ENCODE measurements at regions not wholly inside any gene's neighbourhood (a gene's known extent, or its start where the extent isn't known, plus 50 kb on each side); places are given as distances from the start of the nearest gene placed in this dataset.
A peak's percentile ranks its signal among the peaks of the same experiment; 100 is the strongest.

- Mint-ChIP-seq H3K4me1 (peaks cover 14% of the 10 kb centered on the region), H3K36me3 (ENCODE audit: low read depth) (peaks cover 2% of the 10 kb centered on the region), H3K27ac (peak overlapping the region; percentile 90), H3K27me3 (peaks cover 33% of the 10 kb centered on the region), H3K4me3 (no peak overlapping the region)
- no peaks in the 10 kb centered on the region for H3K9me3 ChIP-seq (ENCODE audit: control insufficient read depth, low read length, poor library complexity, severe bottlenecking)
- no peak for ATAC-seq
- no peak for DNase-seq
Observed at GRCh38 chr7:106426803-106427202, 142.0 kb upstream of the NAMPT start.

DNA sequence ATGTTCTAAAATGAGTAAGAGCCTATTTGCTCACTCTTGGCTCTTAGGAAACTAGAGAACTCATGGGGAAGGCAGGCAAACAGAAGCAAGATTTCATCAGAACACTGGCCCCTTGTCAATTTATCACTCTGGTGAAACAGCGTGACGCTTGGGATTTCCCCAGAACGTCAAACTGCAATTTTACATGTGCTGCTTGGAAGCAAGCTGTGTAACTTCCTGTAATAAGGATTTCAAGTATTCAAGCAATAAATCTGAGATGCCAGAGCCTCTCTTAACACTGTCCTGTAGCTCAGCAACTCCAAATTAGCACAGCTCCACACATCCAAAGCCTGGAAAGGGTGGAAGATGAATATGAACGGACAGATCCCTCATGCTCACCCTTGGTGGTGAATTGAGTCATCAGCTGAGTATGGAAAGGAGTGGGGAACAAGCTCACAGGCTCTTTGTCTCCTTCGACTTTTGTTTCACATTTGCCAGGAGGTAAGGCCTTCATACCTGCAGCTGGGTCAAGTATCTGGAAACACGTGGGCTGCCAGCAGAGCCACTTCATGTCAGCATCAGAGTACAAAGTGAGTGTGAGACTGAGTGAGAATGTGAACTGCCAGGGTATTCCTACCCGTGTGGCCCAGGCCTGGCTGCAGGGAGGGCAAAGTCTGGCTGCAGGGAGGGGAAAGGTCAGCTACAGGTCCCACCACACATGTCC lies 140.4 kb upstream of the NAMPT start:
- no peaks in the 10 kb centered on the region for H3K9me3 ChIP-seq (ENCODE audit: control insufficient read depth, low read length, poor library complexity, severe bottlenecking)
- H3K27me3 Mint-ChIP-seq, result peaks cover 27% of the 10 kb centered on the region
- H3K36me3 Mint-ChIP-seq (ENCODE audit: low read depth), result peaks cover 2% of the 10 kb centered on the region
- peaks cover 14% of the 10 kb centered on the region for H3K4me1 Mint-ChIP-seq
- H3K4me3 Mint-ChIP-seq, result peak overlapping the region; percentile 21
- peak overlapping the region; percentile 90 for H3K27ac Mint-ChIP-seq
- ATAC-seq (peak; percentile 88), DNase-seq (peak in 1 of 3 donors; percentile 15)

DNA sequence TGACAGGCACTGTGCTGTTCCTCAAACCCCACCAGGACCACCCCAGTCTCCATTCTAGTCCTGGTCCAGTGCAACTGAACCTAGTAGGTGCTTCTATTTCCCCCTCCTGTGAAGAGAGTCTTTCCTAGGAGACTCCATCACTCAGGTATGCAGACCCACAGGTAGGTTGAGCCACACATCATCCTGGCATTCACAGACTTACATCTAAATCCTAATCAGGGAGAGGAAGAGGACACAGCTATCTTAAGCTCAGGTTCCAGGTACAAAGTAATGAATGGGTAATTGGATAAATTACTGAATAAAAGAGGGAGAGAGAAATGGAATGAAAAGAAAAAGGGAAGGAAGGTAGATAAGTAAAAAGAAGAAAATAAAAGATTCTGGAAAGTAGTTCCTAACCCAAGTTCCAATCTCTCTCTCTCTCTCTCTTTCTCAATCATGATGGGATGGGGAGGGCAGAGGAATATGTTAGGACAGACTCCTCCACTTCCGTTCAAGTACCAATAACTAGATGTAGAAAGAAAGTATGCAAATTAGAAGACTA lies 139.8 kb upstream of the NAMPT start:
- peak overlapping the region; percentile 90 for H3K27ac Mint-ChIP-seq
- H3K27me3 Mint-ChIP-seq, result peaks cover 28% of the 10 kb centered on the region
- peak overlapping the region; percentile 76 for H3K4me3 Mint-ChIP-seq
- no peaks in the 10 kb centered on the region for H3K9me3 ChIP-seq (ENCODE audit: control insufficient read depth, low read length, poor library complexity, severe bottlenecking)
- DNase-seq, result no peak
- no peak for ATAC-seq
- peaks cover 14% of the 10 kb centered on the region for H3K4me1 Mint-ChIP-seq
- peaks cover 5% of the 10 kb centered on the region for H3K36me3 Mint-ChIP-seq (ENCODE audit: low read depth)

DNA sequence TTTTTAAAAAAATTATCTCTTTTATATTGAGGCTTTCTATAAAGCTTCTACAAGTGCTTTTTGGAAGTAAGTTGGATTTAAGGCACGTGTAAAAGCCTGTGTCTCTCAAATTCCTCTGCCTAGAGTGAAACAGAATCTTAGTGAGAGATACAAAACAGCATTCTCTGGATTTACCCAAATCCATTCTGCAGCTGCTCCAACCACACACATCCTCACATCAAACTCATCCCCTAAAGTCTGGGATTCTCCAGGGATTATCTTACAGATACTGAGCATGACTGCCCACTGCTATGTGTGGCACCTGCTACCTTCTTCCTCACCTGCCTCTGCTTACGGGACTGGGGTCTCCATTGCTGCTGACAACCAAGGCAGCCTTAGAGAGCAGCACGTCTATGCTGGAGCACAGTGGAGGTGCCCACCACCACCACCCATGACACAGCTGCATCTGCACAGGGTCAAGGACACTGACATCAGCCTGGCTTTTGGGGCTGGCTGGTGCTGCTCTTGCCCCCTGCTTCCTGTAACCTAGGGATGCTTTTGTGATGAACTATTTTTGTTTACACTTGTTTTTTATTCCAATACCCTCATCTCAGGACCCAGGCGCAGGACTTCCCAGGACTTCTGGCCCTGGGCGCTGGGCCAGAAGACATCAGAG lies 139.2 kb upstream of the NAMPT start:
- Mint-ChIP-seq H3K4me1 (peaks cover 14% of the 10 kb centered on the region), H3K36me3 (ENCODE audit: low read depth) (peaks cover 5% of the 10 kb centered on the region), H3K27me3 (peaks cover 32% of the 10 kb centered on the region), H3K27ac (peak overlapping the region; percentile 90), H3K4me3 (no peak overlapping the region)
- no peaks in the 10 kb centered on the region for H3K9me3 ChIP-seq (ENCODE audit: control insufficient read depth, low read length, poor library complexity, severe bottlenecking)
- DNase-seq, result no peak
- no peak for ATAC-seq

GRCh38 chr7:106423111-106423510 lies 138.3 kb upstream of the NAMPT start:
- Mint-ChIP-seq H3K36me3 (ENCODE audit: low read depth) (peaks cover 5% of the 10 kb centered on the region), H3K4me3 (no peak overlapping the region), H3K4me1 (peaks cover 14% of the 10 kb centered on the region), H3K27me3 (peaks cover 29% of the 10 kb centered on the region), H3K27ac (peak overlapping the region; percentile 90)
- DNase-seq, result no peak
- no peaks in the 10 kb centered on the region for H3K9me3 ChIP-seq (ENCODE audit: control insufficient read depth, low read length, poor library complexity, severe bottlenecking)
- no peak for ATAC-seq

GRCh38 chr7:106421181-106421762 lies 136.5 kb upstream of the NAMPT start:
- Mint-ChIP-seq H3K4me1 (peaks cover 13% of the 10 kb centered on the region), H3K36me3 (ENCODE audit: low read depth) (peaks cover 5% of the 10 kb centered on the region), H3K27ac (peak overlapping the region; percentile 39), H3K27me3 (peaks cover 26% of the 10 kb centered on the region), H3K4me3 (no peak overlapping the region)
- DNase-seq (no peak), ATAC-seq (no peak)
- no peaks in the 10 kb centered on the region for H3K9me3 ChIP-seq (ENCODE audit: control insufficient read depth, low read length, poor library complexity, severe bottlenecking)

DNA sequence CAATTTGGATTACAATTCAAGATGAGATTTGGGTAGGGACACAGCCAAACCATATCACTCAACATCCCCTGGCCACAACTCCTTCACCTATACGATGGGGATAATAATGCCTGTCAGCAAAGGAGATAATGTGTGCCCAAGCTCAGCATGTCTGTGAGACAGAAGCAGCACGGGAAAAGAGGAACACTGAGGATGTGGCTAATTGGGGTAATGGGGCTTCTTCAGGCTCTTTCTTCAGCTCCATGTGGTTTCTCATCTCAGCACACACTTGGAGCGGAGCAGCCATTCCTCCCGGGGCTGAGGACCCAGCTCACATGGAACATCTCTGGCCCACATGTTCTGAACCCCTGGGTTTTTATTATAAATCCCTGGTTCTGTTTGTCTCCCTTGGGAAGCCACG lies 136.0 kb upstream of the NAMPT start:
- no peak for ATAC-seq
- Mint-ChIP-seq H3K27me3 (peaks cover 26% of the 10 kb centered on the region), H3K4me3 (no peak overlapping the region), H3K4me1 (peaks cover 13% of the 10 kb centered on the region), H3K27ac (no peak overlapping the region), H3K36me3 (ENCODE audit: low read depth) (peaks cover 5% of the 10 kb centered on the region)
- no peaks in the 10 kb centered on the region for H3K9me3 ChIP-seq (ENCODE audit: control insufficient read depth, low read length, poor library complexity, severe bottlenecking)
- no peak for DNase-seq

DNA sequence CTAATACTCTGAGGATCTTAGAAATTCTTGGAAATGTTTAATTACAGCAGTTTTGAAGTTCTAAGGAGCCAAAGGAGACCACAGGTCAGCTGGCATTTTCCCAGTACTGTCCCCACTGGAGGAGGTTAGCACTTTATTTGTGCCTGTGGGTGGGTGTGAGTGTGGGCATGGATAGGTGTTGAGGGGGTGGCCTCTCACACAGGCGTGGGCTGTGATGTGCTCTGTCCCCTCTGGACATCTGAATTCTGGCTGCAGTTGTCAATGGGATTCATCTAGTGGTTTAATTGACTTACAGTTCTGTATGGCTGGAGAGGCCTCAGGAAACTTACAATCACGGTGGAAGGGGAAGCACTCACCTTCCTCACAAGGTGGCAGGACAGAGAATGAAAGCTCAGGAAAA lies 135.4 kb upstream of the NAMPT start:
- peaks cover 5% of the 10 kb centered on the region for H3K36me3 Mint-ChIP-seq (ENCODE audit: low read depth)
- H3K27ac Mint-ChIP-seq, result no peak overlapping the region
- peaks cover 13% of the 10 kb centered on the region for H3K4me1 Mint-ChIP-seq
- ATAC-seq (no peak), DNase-seq (no peak)
- no peaks in the 10 kb centered on the region for H3K9me3 ChIP-seq (ENCODE audit: control insufficient read depth, low read length, poor library complexity, severe bottlenecking)
- peaks cover 26% of the 10 kb centered on the region for H3K27me3 Mint-ChIP-seq
- no peak overlapping the region for H3K4me3 Mint-ChIP-seq

GRCh38 chr7:106419455-106420182 lies 134.8 kb upstream of the NAMPT start:
- Mint-ChIP-seq H3K27me3 (peaks cover 26% of the 10 kb centered on the region), H3K27ac (no peak overlapping the region)
- ATAC-seq, result no peak

DNA sequence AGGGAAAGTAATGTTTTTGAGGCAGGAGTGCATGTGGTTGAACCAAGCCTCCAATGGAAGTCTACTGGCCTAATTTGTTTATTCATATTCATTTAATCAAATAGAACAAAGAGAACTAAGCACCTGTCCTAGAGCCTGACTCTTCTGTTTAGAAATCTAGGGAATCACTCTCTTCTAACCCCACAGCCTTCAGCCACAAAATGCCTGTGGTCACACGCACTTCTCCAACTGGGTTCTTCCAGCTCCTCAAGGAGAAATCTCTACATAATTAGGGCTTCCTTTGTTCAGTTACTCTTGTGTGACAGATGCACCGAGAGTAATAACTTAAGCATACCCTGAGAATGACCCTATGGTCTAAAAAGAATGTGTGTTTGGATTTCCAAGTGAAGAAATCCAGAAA lies 133.7 kb upstream of the NAMPT start:
- peaks cover 3% of the 10 kb centered on the region for H3K36me3 Mint-ChIP-seq (ENCODE audit: low read depth)
- ATAC-seq, result no peak
- no peaks in the 10 kb centered on the region for H3K9me3 ChIP-seq (ENCODE audit: control insufficient read depth, low read length, poor library complexity, severe bottlenecking)
- no peaks in the 10 kb centered on the region for H3K4me1 Mint-ChIP-seq
- no peak for DNase-seq
- no peak overlapping the region for H3K27ac Mint-ChIP-seq
- H3K27me3 Mint-ChIP-seq, result peaks cover 18% of the 10 kb centered on the region
- no peak overlapping the region for H3K4me3 Mint-ChIP-seq

More at GRCh38 chr7:106419455-106420182, 134.8 kb upstream of the NAMPT start:
- DNase-seq, result no peak
- Mint-ChIP-seq H3K4me1 (peaks cover 7% of the 10 kb centered on the region), H3K4me3 (no peak overlapping the region), H3K36me3 (ENCODE audit: low read depth) (peaks cover 5% of the 10 kb centered on the region)
- no peaks in the 10 kb centered on the region for H3K9me3 ChIP-seq (ENCODE audit: control insufficient read depth, low read length, poor library complexity, severe bottlenecking)

GRCh38 chr7:106418094-106418493 lies 133.3 kb upstream of the NAMPT start:
- no peak for DNase-seq
- H3K4me1 Mint-ChIP-seq, result no peaks in the 10 kb centered on the region
- no peak overlapping the region for H3K4me3 Mint-ChIP-seq
- H3K27ac Mint-ChIP-seq, result no peak overlapping the region
- no peaks in the 10 kb centered on the region for H3K9me3 ChIP-seq (ENCODE audit: control insufficient read depth, low read length, poor library complexity, severe bottlenecking)
- peaks cover 3% of the 10 kb centered on the region for H3K36me3 Mint-ChIP-seq (ENCODE audit: low read depth)
- peaks cover 18% of the 10 kb centered on the region for H3K27me3 Mint-ChIP-seq
- ATAC-seq, result no peak

DNA sequence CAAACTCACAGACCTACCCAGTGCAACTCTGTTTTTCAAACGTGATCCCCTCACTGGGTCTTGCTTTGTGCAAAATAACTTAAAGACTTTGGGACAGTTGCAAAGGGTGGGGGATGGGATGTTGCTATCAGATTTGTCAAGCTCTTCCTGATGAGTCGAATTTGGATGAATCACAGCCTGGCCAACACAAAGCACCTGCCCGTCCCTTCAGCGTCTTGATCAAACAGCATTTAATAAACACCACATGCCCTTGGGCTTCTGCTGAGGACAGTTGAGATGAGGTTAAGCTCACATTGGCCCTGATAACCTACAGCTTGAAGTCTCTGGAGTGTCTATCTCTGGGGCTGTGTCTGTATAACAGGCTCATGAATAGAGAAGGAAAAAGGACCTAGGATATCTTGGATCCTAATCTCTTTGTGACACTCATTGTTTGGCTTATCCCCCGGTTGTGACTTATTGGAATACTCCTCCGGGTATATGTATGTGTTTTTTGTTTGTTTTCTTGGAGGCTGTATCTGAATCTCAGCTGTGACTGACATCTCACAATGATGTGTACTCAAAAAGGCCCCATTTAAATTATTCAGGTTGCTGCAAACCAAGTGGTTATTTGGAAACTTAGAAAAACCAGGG lies 132.6 kb upstream of the NAMPT start:
- ATAC-seq (no peak), DNase-seq (no peak)
- H3K4me1 Mint-ChIP-seq, result no peaks in the 10 kb centered on the region
- H3K36me3 Mint-ChIP-seq (ENCODE audit: low read depth), result peaks cover 3% of the 10 kb centered on the region
- no peak overlapping the region for H3K4me3 Mint-ChIP-seq
- H3K27ac Mint-ChIP-seq, result no peak overlapping the region
- H3K9me3 ChIP-seq (ENCODE audit: control insufficient read depth, low read length, poor library complexity, severe bottlenecking), result no peaks in the 10 kb centered on the region
- H3K27me3 Mint-ChIP-seq, result peaks cover 18% of the 10 kb centered on the region

- peaks cover 20% of the 10 kb centered on the region for H3K27me3 Mint-ChIP-seq
- no peaks in the 10 kb centered on the region for H3K9me3 ChIP-seq (ENCODE audit: control insufficient read depth, low read length, poor library complexity, severe bottlenecking)
- DNase-seq (no peak), ATAC-seq (no peak)
- H3K36me3 Mint-ChIP-seq (ENCODE audit: low read depth), result peaks cover 5% of the 10 kb centered on the region
- H3K4me1 Mint-ChIP-seq, result no peaks in the 10 kb centered on the region
- H3K27ac Mint-ChIP-seq, result no peak overlapping the region
- no peak overlapping the region for H3K4me3 Mint-ChIP-seq
Observed at GRCh38 chr7:106416430-106416829, 131.6 kb upstream of the NAMPT start.

Measured in T-helper 17 cell (primary cell).